CD4-positive, alpha-beta T cell treated with Interferon alpha-2 for 1 hour (primary cell): ENCODE measurements at regions not wholly inside any gene's neighbourhood (a gene's known extent, or its start where the extent isn't known, plus 50 kb on each side); places are given as distances from the start of the nearest gene placed in this dataset.
A peak's percentile ranks its signal among the peaks of the same experiment; 100 is the strongest.
"Not testable (repeated sequence)": the region's sequence is repeated elsewhere in the genome, so short reads cannot be mapped to it uniquely, and the experiment has no call there.

Experiments
- DNase-seq, 2 donors: peaks; one replicate each; pipeline ENCODE4 v3.0.0-alpha.2; 2020 to 2022

DNA sequence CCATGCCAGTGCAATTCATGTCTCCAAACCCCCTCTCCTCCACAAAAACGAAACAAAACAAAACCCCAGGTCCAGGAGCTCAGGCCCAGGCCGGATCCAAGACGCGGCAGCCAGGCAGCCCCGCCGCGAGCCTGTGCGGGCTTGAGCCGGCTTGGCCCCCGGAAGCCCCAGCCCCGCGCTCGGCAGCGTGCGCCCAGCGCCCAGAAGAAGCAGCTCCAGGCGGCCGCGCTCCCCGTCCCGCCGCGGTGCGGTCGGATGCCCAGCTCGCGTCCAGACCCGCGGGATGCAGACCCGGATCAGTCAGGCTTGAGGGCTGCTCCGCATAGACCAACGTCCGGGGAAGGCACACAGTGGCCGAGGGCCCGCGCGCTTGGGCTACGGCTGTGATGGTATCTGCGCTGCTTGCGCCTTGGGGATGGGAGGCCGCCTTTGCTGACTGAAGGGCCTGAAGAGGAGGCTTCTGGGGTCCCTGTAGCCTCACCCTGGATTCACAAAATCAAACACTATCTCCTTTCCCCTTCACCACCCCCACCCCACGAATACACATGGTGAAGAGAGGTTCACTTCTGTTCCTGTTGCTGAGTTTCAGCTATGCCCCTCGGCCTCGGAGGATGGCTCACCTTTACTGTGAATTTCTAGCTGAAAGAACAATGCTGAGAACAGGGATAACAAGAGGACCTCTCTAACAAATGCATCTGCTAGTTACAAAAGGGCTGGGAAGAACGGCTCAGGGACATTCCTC, 79.9 kb upstream of the EN2 start:
- DNase-seq, result no peak

DNA sequence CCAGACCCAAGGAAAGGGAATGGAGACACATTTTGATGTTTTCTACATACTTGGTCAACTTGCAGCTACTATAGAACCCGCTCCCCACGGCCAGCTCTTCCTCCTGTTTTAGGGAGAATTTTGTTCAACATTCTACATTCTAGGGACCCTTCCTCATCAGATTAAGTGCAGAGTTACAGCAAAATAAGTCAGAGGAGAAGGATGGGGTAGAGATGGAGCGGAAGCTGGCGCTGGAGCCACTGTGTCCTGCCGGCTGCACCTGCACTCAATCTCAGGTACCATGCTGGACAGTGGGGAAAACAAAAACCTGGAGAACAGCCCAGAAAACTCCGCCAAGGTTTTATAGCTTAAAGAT, 79.4 kb upstream of the EN2 start:
- no peak for DNase-seq

GRCh38 chr7:155378959-155379871, 78.7 kb upstream of the EN2 start:
- no peak for DNase-seq

- DNase-seq, result peak; percentile 57 to 58
These were observed 77.6 kb upstream of the EN2 start for GRCh38 chr7:155380221-155380861.

DNA sequence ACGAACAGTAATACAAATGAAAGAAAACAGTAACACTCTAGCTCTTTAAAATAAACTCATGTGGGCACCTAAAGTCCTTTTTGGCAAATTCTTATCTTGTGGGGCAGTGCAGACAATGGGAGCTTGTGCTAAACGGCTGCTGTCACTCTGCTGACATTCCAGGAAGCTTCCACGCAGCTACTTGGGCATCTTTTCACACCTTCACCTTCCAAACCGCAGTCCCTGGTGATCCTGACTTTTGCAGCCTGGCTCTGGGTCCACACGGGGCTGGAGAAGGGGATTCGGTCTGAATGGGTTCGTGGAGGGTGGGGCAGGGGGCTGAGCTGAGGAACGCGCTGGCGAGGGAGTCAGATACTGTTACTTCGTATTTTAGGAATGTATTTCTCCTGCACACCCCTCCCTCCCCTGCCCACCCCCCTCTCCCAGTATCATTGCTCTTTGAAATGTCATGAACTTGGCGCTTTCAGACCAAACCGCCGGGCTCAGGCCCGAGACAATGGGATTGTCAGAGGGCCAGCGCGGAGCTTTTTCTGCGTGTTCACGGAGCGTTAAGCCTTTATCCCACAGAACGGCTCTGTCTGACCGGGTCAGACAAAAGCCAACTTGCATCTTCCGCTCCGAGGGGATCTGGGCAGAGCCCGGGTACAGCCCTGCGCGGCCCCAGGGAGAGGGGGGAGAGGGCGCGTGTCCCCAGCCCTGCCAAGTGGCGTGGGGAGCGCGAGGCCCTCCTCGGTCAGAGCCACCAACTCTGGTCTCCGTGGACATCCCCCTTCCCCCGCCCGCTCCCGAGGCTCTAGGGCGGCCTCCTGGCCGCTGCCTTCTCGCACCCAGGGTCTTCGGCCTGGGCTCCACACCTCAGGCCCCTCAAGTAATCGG, 76.7 kb upstream of the EN2 start:
- DNase-seq, result no peak

DNA sequence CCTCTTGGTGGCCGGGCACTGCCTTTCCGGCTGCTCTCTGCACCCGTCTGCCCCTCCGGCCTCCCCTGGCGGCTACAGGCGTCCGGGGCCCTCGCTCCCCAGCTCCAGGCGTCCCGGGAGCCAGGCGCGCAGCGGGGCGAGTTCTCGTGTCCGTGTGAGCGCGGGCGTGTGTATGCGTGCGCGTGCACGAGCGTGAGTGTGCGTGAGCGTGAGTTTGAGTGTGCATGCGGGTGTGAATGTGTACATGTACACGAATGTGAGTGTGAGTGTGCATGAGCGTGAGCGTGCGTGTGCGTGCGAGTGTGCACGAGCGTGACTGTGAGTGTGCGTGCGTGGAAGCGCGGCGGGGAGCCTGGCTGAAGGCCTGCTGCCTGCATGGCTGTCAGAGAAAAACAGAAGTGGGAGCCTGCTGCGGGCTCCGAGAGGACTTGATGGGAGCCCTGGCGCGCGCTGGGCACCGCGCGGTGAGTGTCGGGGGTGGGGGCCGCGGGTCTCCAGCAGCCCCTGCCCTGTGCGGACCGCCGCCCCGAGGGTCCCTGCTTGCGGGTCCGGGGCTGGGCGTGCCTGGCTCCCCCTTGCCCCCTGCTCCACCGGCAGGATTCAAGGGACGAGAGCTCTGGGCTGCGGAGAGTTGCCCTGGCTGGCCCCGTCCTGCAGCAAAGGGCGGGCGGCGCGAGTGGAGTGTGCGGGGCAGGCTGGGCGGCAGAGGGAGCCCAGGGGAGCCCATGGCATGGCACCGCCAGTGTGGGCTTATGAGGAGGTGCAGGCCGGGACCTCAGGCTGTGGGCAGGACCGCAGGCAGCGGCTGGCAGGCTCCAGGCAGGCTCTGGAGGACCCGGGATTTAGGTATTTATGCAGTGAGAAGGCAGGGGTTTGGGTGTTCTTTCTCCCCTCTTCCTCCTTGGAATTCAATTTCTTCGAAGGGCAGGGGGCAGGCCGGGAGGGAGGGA, 75.8 kb upstream of the EN2 start:
- DNase-seq, result no peak

- no peak for DNase-seq
These were observed 75.1 kb upstream of the EN2 start for GRCh38 chr7:155382802-155383171.

DNA sequence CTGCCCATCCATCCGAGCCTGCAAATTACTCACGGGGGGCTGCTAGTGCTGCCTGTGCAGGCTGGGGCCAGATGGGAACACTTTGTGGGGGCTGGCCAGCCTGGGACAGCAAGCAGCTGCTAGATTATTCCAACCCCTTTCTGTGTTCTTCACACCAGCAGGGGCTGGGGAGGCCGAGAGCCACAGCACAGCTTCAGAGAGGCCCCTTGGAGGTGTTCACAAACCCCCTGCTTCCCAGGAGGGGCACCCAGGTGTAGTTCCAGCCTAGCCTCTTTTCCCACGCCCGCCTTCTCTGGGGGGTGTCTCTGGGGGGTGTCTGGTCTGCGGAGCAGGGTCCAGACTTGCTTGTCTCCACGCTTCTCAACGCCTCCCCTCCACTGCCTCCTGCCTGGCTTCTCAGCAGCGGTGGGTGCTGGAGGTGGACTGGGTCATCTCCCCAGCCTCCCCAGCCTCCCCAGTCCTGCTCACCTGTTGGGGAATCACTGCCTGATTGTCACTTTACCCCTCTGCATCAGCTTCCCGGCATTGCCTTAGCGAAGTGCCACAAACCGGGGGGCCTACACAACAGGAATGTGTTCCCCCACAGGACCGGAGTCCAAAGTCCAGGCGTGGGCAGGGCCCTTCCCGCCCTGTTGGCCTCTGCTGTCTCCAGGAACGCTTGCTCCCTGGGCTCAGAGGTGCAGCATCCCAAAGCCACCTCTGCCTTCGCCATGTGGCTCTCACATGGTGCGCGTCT, 74.0 kb upstream of the EN2 start:
- no peak for DNase-seq

DNA sequence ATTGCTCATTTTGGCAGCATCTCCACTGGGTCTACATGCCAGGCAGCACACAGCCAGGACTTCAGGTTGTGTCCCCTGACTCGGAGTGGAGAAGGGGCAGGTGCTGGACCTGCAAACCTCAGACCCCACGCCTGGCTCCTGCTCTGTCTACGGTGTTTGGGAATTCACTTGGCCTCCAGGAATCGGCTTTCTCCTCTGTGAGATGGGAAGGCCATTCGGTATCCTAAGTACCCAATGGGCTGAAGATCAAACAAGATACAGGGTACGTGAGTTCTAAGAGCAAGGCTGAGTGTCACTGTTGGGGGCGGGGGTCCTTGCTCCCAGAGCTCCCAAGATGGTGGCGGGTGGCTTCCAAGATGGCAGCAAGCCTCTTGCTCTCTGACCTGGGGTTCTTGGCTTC, 73.2 kb upstream of the EN2 start:
- DNase-seq, result no peak

- not testable (repeated sequence) for DNase-seq
These were observed 72.7 kb upstream of the EN2 start for GRCh38 chr7:155385182-155385581.

DNA sequence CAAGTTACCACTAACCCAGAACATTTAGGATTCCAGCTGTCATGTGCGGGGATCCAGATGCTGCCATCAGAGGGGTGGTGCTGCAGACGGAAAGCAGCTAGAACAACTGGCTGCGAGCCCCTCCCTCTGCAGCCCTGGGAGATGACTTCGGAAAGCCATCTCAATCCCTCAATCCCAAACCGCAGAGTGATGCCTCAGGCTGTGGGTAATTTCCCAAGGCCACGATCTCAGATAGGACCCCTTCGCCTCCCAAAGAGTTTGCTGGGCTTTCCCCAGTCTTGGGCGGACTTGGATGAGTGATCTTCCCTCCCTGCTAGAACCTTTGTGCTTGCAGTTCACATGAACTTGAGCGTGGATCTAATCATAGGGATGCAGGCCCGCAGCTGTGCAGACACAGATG, 71.3 kb upstream of the EN2 start:
- DNase-seq, result no peak

GRCh38 chr7:155387066-155387620, 70.8 kb upstream of the EN2 start:
- no peak for DNase-seq

DNA sequence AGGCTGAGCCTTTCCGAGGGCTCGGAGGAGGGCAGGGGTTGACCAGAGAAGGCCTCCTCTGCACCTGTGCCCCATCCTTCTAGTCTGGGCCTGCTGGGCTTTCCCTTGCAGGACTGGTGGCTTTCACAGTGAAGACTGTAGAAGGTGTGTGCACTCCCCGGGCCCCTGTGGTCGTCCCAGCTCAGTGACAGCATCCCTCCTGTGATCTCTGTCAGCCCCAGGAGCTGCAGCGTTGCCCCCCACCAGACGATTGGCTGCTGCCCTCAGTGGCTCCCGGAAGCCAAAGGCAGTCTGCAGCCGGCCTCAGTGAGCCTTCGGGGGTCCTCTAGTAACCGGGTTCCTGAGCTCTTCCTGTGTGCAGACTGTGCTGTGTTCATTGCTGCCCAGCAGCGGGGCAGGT, 69.4 kb upstream of the EN2 start:
- no peak for DNase-seq

GRCh38 chr7:155391414-155391813, 66.5 kb upstream of the EN2 start:
- no peak for DNase-seq

GRCh38 chr7:155392726-155393570, 65.0 kb upstream of the EN2 start:
- no peak for DNase-seq

GRCh38 chr7:155394413-155394812, 63.5 kb upstream of the EN2 start:
- no peak for DNase-seq

GRCh38 chr7:155395176-155395797, 62.6 kb upstream of the EN2 start:
- no peak for DNase-seq

DNA sequence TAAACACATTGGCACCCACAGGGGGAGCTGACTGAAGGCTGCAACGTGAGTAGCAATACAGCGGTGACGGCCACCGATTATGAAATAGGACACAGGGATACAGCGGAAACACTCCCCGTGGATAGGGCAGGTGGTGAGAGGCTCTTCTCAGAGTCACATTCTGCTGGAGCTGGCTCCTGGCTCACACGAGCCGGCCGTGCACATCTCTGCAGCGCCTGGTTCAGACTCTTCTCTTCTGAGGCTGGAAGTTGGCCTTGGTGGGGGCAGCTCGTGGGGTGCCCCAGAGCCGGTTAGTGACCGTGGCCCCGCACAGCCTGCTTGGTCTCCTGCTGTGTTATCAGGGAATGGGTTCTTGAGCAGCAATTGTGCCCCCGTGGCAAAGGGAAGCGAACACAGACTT, 61.3 kb upstream of the EN2 start:
- DNase-seq, result no peak
